Neural cell (in vitro differentiated cells): ENCODE measurements at regions not wholly inside any gene's neighbourhood (a gene's known extent, or its start where the extent isn't known, plus 50 kb on each side); places are given as distances from the start of the nearest gene placed in this dataset.

Experiments
- EP300 ChIP-seq: fragments of 450-650 bp; conservative IDR thresholded peaks from 2 replicates; pipeline ENCODE4 v1.6.1; 2014; ENCODE audit warnings: antibody characterized with exemption, mild to moderate bottlenecking, moderate library complexity; ENCODE audit not compliant: poor library complexity, severe bottlenecking
- REST ChIP-seq: IDR thresholded peaks from 2 replicates; pipeline ENCODE4 v1.6.1; 2012; ENCODE audit warnings: borderline replicate concordance
- TF ChIP-seq, protein P1 (sequence below): fragments of 450-650 bp; IDR thresholded peaks from 2 replicates; pipeline ENCODE4 v1.5.1; 2014; ENCODE audit warnings: antibody characterized with exemption, mild to moderate bottlenecking, moderate library complexity; ENCODE audit not compliant: poor library complexity, severe bottlenecking

DNA sequence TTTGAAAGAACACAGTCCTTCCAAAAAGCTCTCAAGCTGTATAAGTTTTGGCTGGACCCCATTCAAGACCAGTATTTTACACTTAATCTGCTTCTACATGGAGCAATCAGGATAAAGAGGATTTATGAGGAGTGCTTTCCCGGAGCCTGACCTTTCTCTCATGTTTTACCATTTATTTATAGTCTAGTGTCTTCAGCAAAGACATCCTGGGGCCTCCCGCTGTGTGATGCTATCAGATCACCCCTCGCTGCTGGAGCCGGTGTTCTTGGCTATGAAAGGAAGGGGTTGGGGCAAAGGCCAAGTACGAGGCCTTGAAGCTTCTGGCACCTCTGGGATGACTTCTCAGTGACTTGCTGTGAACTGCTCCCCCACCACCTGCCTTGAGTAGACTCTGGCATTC is 189.6 kb downstream of the ADAMTS15 start:
- TF ChIP-seq, protein P1, sequence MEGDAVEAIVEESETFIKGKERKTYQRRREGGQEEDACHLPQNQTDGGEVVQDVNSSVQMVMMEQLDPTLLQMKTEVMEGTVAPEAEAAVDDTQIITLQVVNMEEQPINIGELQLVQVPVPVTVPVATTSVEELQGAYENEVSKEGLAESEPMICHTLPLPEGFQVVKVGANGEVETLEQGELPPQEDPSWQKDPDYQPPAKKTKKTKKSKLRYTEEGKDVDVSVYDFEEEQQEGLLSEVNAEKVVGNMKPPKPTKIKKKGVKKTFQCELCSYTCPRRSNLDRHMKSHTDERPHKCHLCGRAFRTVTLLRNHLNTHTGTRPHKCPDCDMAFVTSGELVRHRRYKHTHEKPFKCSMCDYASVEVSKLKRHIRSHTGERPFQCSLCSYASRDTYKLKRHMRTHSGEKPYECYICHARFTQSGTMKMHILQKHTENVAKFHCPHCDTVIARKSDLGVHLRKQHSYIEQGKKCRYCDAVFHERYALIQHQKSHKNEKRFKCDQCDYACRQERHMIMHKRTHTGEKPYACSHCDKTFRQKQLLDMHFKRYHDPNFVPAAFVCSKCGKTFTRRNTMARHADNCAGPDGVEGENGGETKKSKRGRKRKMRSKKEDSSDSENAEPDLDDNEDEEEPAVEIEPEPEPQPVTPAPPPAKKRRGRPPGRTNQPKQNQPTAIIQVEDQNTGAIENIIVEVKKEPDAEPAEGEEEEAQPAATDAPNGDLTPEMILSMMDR = no peak
- TF ChIP-seq REST (no peak), EP300 (no peak)
